Smooth muscle cell (in vitro differentiated cells): ENCODE measurements at regions not wholly inside any gene's neighbourhood (a gene's known extent, or its start where the extent isn't known, plus 50 kb on each side); places are given as distances from the start of the nearest gene placed in this dataset.

ENCODE experiments used
- DNase-seq: peaks from one replicate; lab custom pipeline; 2025; ENCODE audit not compliant: unreplicated experiment; lab: John Stamatoyannopoulos, UW
- H2AFZ ChIP-seq: fragments of 200-600 bp; sonication (generic); 2 replicates; pipeline ENCODE4 v1.6.0; 2016; ENCODE audit warnings: antibody characterized with exemption, low read depth, mild to moderate bottlenecking
- H3F3A ChIP-seq: fragments of 200-600 bp; sonication (generic); 2 replicates; pipeline ENCODE4 v1.6.0; 2017; ENCODE audit warnings: antibody characterized with exemption, low read depth
- H3K27ac ChIP-seq: fragments of 200-600 bp; sonication (generic); 2 replicates; pipeline ENCODE4 v1.5.1; 2016; ENCODE audit warnings: low read depth, mild to moderate bottlenecking
- H3K27me3 ChIP-seq: fragments of 200-600 bp; sonication (generic); 2 replicates; pipeline ENCODE4 v1.6.1; 2016; ENCODE audit warnings: low read depth, mild to moderate bottlenecking
- H3K36me3 ChIP-seq: fragments of 200-600 bp; sonication (generic); 2 replicates; pipeline ENCODE4 v1.5.1; 2016; ENCODE audit warnings: low read depth
- H3K4me1 ChIP-seq: fragments of 200-600 bp; sonication (generic); 2 replicates; pipeline ENCODE4 v1.5.1; 2016; ENCODE audit warnings: low read depth
- H3K4me2 ChIP-seq: fragments of 200-600 bp; sonication (generic); 2 replicates; pipeline ENCODE4 v1.6.0; 2016; ENCODE audit warnings: mild to moderate bottlenecking
- H3K4me3 ChIP-seq: fragments of 200-600 bp; sonication (generic); 2 replicates; pipeline ENCODE4 v1.5.1; 2016; ENCODE audit warnings: mild to moderate bottlenecking
- H3K79me2 ChIP-seq: fragments of 200-600 bp; sonication (generic); 2 replicates; pipeline ENCODE4 v1.6.0; 2016; ENCODE audit warnings: low read depth, mild to moderate bottlenecking
- H3K9ac ChIP-seq: fragments of 200-600 bp; sonication (generic); 2 replicates; pipeline ENCODE4 v1.6.0; 2016; ENCODE audit warnings: low read depth
- H3K9me3 ChIP-seq: fragments of 200-600 bp; sonication (generic); replicated peaks from 2 replicates; pipeline ENCODE4 v1.5.1; 2016; ENCODE audit warnings: low read depth
- H4K20me1 ChIP-seq: fragments of 200-600 bp; sonication (generic); 2 replicates; pipeline ENCODE4 v1.6.0; 2016; ENCODE audit warnings: low read depth
- CTCF ChIP-seq: fragments of 200-600 bp; sonication (generic); IDR thresholded peaks from 2 replicates; pipeline ENCODE4 v1.5.1; 2017; ENCODE audit warnings: borderline replicate concordance, mild to moderate bottlenecking, antibody characterized with exemption; ENCODE audit not compliant: insufficient read depth, poor library complexity, severe bottlenecking
- WGBS: methylation state at CpG from one replicate; pipeline ENCODE4 v1.1.7; 2016; ENCODE audit warnings: low lambda C conversion rate; 5-methylcytosine and 5-hydroxymethylcytosine counted together

- H3K4me3 ChIP-seq, result no peak overlapping the region
- DNase-seq, result no peak
- no peaks in the 10 kb centered on the region for H3K4me1 ChIP-seq
- H3K36me3 ChIP-seq, result no peaks in the 10 kb centered on the region
- TF ChIP-seq CTCF, result no peak
- no peaks in the 10 kb centered on the region for H3K9me3 ChIP-seq
- H2AFZ ChIP-seq, result no peak overlapping the region
- H3K4me2 ChIP-seq, result no peak overlapping the region
- H4K20me1 ChIP-seq, result no peaks in the 10 kb centered on the region
- no peak overlapping the region for H3K9ac ChIP-seq
- no peaks in the 10 kb centered on the region for H3K27me3 ChIP-seq
- WGBS, result 86% methylated on average over 1 of the region's 1 CpG
- H3F3A ChIP-seq, result no peaks in the 10 kb centered on the region
- H3K27ac ChIP-seq, result no peak overlapping the region
- H3K79me2 ChIP-seq, result no peaks in the 10 kb centered on the region
These were observed 479.0 kb upstream of the MKI67 start for GRCh38 chr10:128605180-128605579.

DNA sequence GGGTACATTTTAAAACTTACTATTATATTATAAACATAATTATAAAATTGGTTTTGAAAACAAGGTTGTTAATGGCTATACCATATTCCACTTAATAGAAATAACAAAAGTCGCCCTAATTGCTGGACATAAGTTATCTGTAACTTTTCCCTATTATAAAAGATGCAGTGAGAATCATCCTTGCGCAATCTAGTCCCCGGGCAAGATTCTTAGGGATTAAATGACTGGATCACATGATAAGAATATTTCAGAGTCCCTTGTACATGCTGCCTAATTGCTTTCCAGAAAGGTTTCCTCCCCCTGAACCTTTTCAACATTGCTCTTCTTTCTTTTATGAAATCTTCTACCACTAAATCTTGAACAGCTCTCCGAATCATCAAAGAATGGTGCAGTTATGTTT lies 479.8 kb upstream of the MKI67 start:
- H3K4me1 ChIP-seq, result no peaks in the 10 kb centered on the region
- 71% methylated on average over 4 of the region's 4 CpGs for WGBS
- no peak overlapping the region for H3K4me2 ChIP-seq
- no peak for DNase-seq
- no peaks in the 10 kb centered on the region for H4K20me1 ChIP-seq
- H2AFZ ChIP-seq, result no peak overlapping the region
- no peak for TF ChIP-seq CTCF
- no peaks in the 10 kb centered on the region for H3K9me3 ChIP-seq
- no peaks in the 10 kb centered on the region for H3F3A ChIP-seq
- no peaks in the 10 kb centered on the region for H3K79me2 ChIP-seq
- no peaks in the 10 kb centered on the region for H3K27me3 ChIP-seq
- no peak overlapping the region for H3K27ac ChIP-seq
- H3K36me3 ChIP-seq, result no peaks in the 10 kb centered on the region
- H3K4me3 ChIP-seq, result no peak overlapping the region
- H3K9ac ChIP-seq, result no peak overlapping the region

GRCh38 chr10:128608791-128609190 lies 482.6 kb upstream of the MKI67 start:
- no peaks in the 10 kb centered on the region for H3K4me1 ChIP-seq

More at GRCh38 chr10:128608791-128609190, 482.6 kb upstream of the MKI67 start:
- H3F3A ChIP-seq, result no peaks in the 10 kb centered on the region
- H3K9me3 ChIP-seq, result no peaks in the 10 kb centered on the region
- no peaks in the 10 kb centered on the region for H3K36me3 ChIP-seq
- H3K79me2 ChIP-seq, result no peaks in the 10 kb centered on the region
- H3K4me2 ChIP-seq, result no peak overlapping the region
- no peak overlapping the region for H3K4me3 ChIP-seq
- 80% methylated on average over 2 of the region's 2 CpGs for WGBS
- no peaks in the 10 kb centered on the region for H4K20me1 ChIP-seq
- H3K27me3 ChIP-seq, result no peaks in the 10 kb centered on the region
- H3K27ac ChIP-seq, result no peak overlapping the region
- TF ChIP-seq CTCF, result no peak
- no peak overlapping the region for H3K9ac ChIP-seq
- DNase-seq, result no peak
- no peak overlapping the region for H2AFZ ChIP-seq
